ENCODE measurements at regions not wholly inside any gene's neighbourhood (a gene's known extent, or its start where the extent isn't known, plus 50 kb on each side); places are given as distances from the start of the nearest gene placed in this dataset.
"Not testable (repeated sequence)": the region's sequence is repeated elsewhere in the genome, so short reads cannot be mapped to it uniquely, and the experiment has no call there.

DNA sequence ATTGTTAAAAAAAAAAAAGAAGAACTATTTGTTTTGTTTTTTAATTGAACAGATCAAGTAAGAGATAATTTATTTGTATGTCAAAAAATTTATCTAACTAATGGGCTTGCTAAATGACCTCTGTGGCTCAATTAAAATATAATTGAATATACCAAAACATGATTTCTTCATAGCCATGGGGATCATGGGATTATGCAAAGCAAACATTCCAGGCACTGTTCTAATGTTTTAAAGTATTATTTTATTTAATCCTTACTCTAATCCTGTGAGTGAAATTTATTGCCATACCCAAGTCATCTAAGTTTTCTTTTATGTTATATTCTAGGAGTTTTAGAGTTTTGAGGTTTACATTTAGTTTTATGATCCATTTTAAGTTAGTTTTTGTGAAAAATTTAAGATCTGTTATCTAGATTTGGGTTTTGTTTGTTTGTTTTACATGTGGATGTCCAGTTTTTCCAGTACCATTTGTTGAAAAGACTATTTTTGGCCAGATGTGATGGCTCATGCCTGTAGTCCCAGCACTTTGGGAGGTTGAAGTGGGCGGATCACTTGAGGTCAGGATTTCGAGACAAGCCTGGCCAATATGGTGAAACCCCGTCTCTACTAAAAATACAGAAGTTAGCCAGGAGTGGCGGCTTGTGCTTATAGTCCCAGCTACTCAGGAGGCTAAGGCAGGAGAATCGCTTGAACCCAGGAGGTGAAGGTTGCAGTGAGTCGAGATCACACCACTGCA, 52.3 kb upstream of the CNOT10 start:
- Histone ChIP-seq H3K27ac (no peak overlapping the region), H3K36me3 (replicated peaks in 1 of 2) (no peaks in the 10 kb centered on the region), H3K4me3 (no peak overlapping the region), H3K4me1 (replicated peaks in 1 of 2) (no peaks in the 10 kb centered on the region), H3K9me3 (replicated peaks in 1 of 3) (no peaks in the 10 kb centered on the region), H3K27me3 (no peaks in the 10 kb centered on the region)
- 68 to 83% (median 74%) methylated on average over 5 to 6 of the region's 6 CpGs for WGBS, 4 donors
- peak in 2 of 7 donors; percentile 5 to 15 for DNase-seq
- TF ChIP-seq, protein P1, sequence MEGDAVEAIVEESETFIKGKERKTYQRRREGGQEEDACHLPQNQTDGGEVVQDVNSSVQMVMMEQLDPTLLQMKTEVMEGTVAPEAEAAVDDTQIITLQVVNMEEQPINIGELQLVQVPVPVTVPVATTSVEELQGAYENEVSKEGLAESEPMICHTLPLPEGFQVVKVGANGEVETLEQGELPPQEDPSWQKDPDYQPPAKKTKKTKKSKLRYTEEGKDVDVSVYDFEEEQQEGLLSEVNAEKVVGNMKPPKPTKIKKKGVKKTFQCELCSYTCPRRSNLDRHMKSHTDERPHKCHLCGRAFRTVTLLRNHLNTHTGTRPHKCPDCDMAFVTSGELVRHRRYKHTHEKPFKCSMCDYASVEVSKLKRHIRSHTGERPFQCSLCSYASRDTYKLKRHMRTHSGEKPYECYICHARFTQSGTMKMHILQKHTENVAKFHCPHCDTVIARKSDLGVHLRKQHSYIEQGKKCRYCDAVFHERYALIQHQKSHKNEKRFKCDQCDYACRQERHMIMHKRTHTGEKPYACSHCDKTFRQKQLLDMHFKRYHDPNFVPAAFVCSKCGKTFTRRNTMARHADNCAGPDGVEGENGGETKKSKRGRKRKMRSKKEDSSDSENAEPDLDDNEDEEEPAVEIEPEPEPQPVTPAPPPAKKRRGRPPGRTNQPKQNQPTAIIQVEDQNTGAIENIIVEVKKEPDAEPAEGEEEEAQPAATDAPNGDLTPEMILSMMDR (IDR thresholded peaks at IDR 0.05): no peak
- TF ChIP-seq POLR2A (IDR thresholded peaks at IDR 0.05): no peak
- intact Hi-C loops (cut with DNase I): no loop called here

DNA sequence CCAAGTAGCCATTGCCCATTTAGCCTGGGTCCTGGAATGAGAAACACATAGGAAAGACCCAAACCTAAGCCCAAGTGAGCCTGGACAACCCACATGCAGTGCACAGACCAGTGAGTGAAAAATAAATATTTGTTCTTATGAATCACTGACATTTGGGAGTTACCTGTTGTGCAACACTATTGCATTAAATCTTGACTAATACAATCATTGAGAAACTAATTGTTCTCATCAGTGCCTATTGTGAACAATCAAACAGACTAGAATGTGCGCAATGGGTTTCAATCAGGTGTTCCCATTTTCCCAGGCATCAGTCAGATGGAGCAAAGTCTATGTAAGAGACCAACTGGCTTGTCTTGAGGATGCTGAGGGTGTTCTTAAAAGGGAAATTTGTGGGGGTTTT, 54.7 kb upstream of the CNOT10 start:
- Histone ChIP-seq H3K27me3 (no peaks in the 10 kb centered on the region), H3K36me3 (replicated peaks in 1 of 2) (no peaks in the 10 kb centered on the region), H3K4me1 (replicated peaks in 1 of 2) (no peaks in the 10 kb centered on the region), H3K4me3 (no peak overlapping the region), H3K9me3 (replicated peaks in 1 of 3) (no peaks in the 10 kb centered on the region), H3K27ac (no peak overlapping the region)
- WGBS, 4 donors: 80 to 93% (median 88%) methylated on average over 1 of the region's 1 CpG
- intact Hi-C loops (cut with DNase I): no loop called here
- TF ChIP-seq POLR2A (IDR thresholded peaks at IDR 0.05): no peak
- no peak for DNase-seq

DNA sequence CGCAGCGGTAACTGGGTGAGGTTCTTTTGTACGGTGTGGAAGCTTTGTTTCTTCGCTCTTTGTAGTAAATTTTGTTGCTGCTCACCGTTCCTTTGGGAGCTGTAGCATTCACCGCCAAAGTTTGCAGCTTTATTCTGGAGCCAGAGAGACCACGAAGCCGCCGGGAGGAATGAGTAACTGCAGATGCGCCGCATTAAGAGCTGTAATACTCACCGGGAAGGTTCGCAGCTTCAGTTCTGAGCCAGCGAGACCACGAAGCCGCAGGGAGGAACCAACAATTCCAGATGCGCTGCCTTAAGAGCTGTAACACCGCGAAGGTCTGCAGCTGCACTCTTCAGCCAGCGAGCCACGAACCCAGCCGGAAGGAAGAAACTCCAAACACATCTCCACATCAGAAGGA, 56.0 kb upstream of the DYNC1LI1 start:
- Histone ChIP-seq H3K27me3 (no peaks in the 10 kb centered on the region), H3K36me3 (replicated peaks in 1 of 2) (no peaks in the 10 kb centered on the region), H3K4me1 (replicated peaks in 1 of 2) (no peaks in the 10 kb centered on the region), H3K4me3 (no peak overlapping the region), H3K27ac (no peak overlapping the region), H3K9me3 (replicated peaks in 1 of 3) (no peaks in the 10 kb centered on the region)
- no peak for DNase-seq
- 67 to 95% (median 90%) methylated on average over 18 to 22 of the region's 22 CpGs for WGBS, 4 donors
- intact Hi-C loops (cut with DNase I): no loop called here
- TF ChIP-seq, protein P1 (IDR thresholded peaks at IDR 0.05): no peak
- no peak for TF ChIP-seq POLR2A (IDR thresholded peaks at IDR 0.05)

DNA sequence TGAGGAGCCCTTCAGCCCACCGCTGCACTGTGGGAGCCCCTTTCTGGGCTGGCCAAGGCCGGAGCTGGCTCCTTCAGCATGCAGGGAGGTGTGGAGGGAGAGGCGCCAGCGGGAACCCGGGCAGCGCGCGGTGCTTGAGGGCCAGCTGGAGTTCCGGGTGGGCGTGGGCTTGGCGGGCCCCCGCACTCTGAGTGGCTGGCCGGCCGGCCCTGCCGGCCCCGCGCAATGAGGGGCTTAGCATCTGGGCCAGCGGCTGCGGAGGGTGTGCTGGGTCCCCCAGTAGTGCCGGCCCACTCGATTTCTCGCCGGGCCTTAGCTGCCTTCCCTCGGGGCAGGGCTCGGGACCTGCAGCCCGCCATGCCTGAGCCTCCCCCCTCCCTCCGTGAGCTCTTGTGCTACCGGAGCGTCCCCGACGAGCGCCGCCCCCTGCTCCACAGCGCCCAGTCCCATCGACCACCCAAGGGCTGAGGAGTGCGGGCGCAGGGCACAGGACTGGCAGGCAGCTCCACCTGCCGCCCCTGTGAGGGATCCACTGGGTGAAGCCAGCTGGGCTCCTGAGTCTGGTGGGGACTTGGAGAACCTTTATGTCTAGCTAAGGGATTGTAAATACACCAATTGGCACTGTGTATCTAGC, 55.0 kb upstream of the DYNC1LI1 start:
- H3K9me3 ChIP-seq (replicated peaks in 1 of 3); DNase-seq; H3K36me3 ChIP-seq (replicated peaks in 1 of 2); H3K4me3 ChIP-seq; H3K27me3 ChIP-seq; H3K4me1 ChIP-seq (replicated peaks in 1 of 2); H3K27ac ChIP-seq; intact Hi-C loops (cut with DNase I): not testable (repeated sequence)
- 84 to 96% (median 93%) methylated on average over 9 to 38 of the region's 38 CpGs for WGBS, 4 donors

DNA sequence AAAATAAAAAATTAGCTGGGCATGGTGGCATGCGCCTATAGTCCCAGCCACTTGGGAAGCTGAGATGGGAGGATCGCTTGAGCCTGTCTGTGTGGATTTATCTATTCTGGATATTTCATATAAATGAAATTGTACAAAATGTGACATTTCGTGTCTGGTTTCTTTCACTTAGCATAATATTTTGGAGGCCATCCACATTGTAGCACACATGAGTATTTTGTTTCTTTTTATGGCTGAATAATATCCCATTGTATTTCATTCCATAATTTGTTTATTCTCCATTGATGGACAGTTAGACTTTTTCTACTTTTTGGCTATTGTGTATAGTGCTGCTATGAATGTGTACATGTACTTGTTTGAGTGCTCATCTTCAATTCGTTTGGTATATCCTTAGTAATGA, 52.9 kb upstream of the DYNC1LI1 start:
- 63 to 85% (median 77%) methylated on average over 4 of the region's 4 CpGs for WGBS, 4 donors
- Histone ChIP-seq H3K36me3 (replicated peaks in 1 of 2) (no peaks in the 10 kb centered on the region), H3K9me3 (replicated peaks in 1 of 3) (no peaks in the 10 kb centered on the region), H3K27me3 (no peaks in the 10 kb centered on the region), H3K4me1 (replicated peaks in 1 of 2) (no peaks in the 10 kb centered on the region), H3K4me3 (no peak overlapping the region), H3K27ac (no peak overlapping the region)
- TF ChIP-seq, protein P1 (IDR thresholded peaks at IDR 0.05): no peak
- no peak for TF ChIP-seq POLR2A (IDR thresholded peaks at IDR 0.05)
- intact Hi-C loops (cut with DNase I): no loop called here
- no peak for DNase-seq

All from adrenal gland (tissue), 9 donors.